Epidermal melanocyte (primary cell): ENCODE measurements at regions not wholly inside any gene's neighbourhood (a gene's known extent, or its start where the extent isn't known, plus 50 kb on each side); places are given as distances from the start of the nearest gene placed in this dataset.

Source experiments
- DNase-seq: peaks from one replicate; pipeline ENCODE4 v3.0.0; 2011; ENCODE audit warnings: low spot score; ENCODE audit not compliant: insufficient read length

- DNase-seq, result no peak
Measured at GRCh38 chr22:48895831-48896765, 931.6 kb downstream of the BRD1 start.

GRCh38 chr22:48895336-48895735 lies 932.3 kb downstream of the BRD1 start:
- no peak for DNase-seq

- no peak for DNase-seq
Measured at GRCh38 chr22:48894804-48895250, 932.8 kb downstream of the BRD1 start.

GRCh38 chr22:48894064-48894671 lies 933.5 kb downstream of the BRD1 start:
- DNase-seq, result no peak

- DNase-seq, result no peak
Measured at GRCh38 chr22:48893288-48894063, 934.2 kb downstream of the BRD1 start.

- no peak for DNase-seq
Measured at GRCh38 chr22:48892578-48893287, 934.9 kb downstream of the BRD1 start.

- no peak for DNase-seq
Measured at GRCh38 chr22:48891688-48892577, 935.7 kb downstream of the BRD1 start.

- no peak for DNase-seq
Measured at GRCh38 chr22:48890693-48891554, 936.7 kb downstream of the BRD1 start.

- no peak for DNase-seq
Measured at GRCh38 chr22:48889887-48890692, 937.6 kb downstream of the BRD1 start.

GRCh38 chr22:48889209-48889830 lies 938.4 kb downstream of the BRD1 start:
- DNase-seq, result no peak

- DNase-seq, result no peak
Measured at GRCh38 chr22:48888466-48889208, 939.0 kb downstream of the BRD1 start.

- DNase-seq, result no peak
Measured at GRCh38 chr22:48887394-48888332, 940.0 kb downstream of the BRD1 start.

GRCh38 chr22:48886604-48887393 lies 940.9 kb downstream of the BRD1 start:
- no peak for DNase-seq

GRCh38 chr22:48885919-48886305 lies 941.8 kb downstream of the BRD1 start:
- no peak for DNase-seq

- no peak for DNase-seq
Measured at GRCh38 chr22:48885271-48885918, 942.3 kb downstream of the BRD1 start.
